SK-N-SH (cell line): ENCODE measurements at regions not wholly inside any gene's neighbourhood (a gene's known extent, or its start where the extent isn't known, plus 50 kb on each side); places are given as distances from the start of the nearest gene placed in this dataset.

Experiments used
- CTCF ChIA-PET: fragments of 300-600, 350-600 bp; formaldehyde crosslinking; extraction: SDS; loops from one replicate; lab custom pipeline; 2021; lab: Yijun Ruan, JAX
- POLR2A ChIA-PET: fragments of 350-600 bp; sonication (Branson Sonifier 250); formaldehyde crosslinking; extraction: SDS; loops from one replicate; lab custom pipeline; 2020; ENCODE audit warnings: antibody characterized with exemption, inconsistent platforms; lab: Yijun Ruan, JAX
- DNase-seq: peaks from one replicate; pipeline ENCODE4 v3.0.0; 2012
- H2AFZ ChIP-seq: fragments of 200-600 bp; sonication (generic); 2 replicates; pipeline ENCODE4 v1.8.1; 2016; ENCODE audit warnings: antibody characterized with exemption, mild to moderate bottlenecking, low read depth
- H3F3A ChIP-seq: fragments of 200-600 bp; sonication (generic); replicated peaks from 2 replicates; pipeline ENCODE3; 2016; ENCODE audit warnings: antibody characterized with exemption, mild to moderate bottlenecking; ENCODE audit not compliant: insufficient read depth
- H3K27ac ChIP-seq, 2 experiments: fragments of 200-500 bp in 1 of 2; fragments of 200-600 bp in 1 of 2; sonication (Bioruptor generic) in 1 of 2; sonication (generic), shearing (Covaris generic) in 1 of 2; 2 replicates each; pipeline versions ENCODE4 v1.5.1 to v1.6.1; 2014 to 2016; ENCODE audit warnings: low read depth in 2 of 2, inconsistent platforms in 1 of 2, low read length in 1 of 2, mild to moderate bottlenecking in 1 of 2, mixed read lengths in 1 of 2
- H3K27me3 ChIP-seq: fragments of 200-600 bp; sonication (generic), shearing (Covaris generic); 2 replicates; pipeline ENCODE4 v1.6.1; 2016; ENCODE audit warnings: mixed run types; ENCODE audit not compliant: insufficient read depth
- H3K36me3 ChIP-seq, 2 experiments: fragments of 200-500 bp in 1 of 2; fragments of 200-600 bp in 1 of 2; sonication (Bioruptor generic) in 1 of 2; sonication (generic) in 1 of 2; replicated peaks in 1 of 2; 2 replicates each; pipeline versions ENCODE3 to v1.5.1; 2014 to 2016; ENCODE audit warnings: low read length in 1 of 2, mild to moderate bottlenecking in 1 of 2; ENCODE audit not compliant: insufficient read depth in 2 of 2, control insufficient read depth in 1 of 2
- H3K4me1 ChIP-seq, 2 experiments: fragments of 200-500 bp in 1 of 2; fragments of 200-600 bp in 1 of 2; sonication (Bioruptor generic) in 1 of 2; sonication (generic), shearing (Covaris generic) in 1 of 2; 2 replicates each; pipeline versions ENCODE4 v1.5.1 to v1.6.1; 2014 to 2016; ENCODE audit warnings: low read depth in 1 of 2, low read length in 1 of 2, mixed run types in 1 of 2; ENCODE audit not compliant: insufficient read depth in 2 of 2, control insufficient read depth in 1 of 2
- H3K4me2 ChIP-seq: fragments of 200-600 bp; sonication (generic), shearing (Covaris generic); 2 replicates; pipeline ENCODE4 v1.6.1; 2017; ENCODE audit warnings: mixed run types
- H3K4me3 ChIP-seq, 2 experiments: fragments of 200-500 bp in 1 of 2; fragments of 200-600 bp in 1 of 2; sonication (Bioruptor generic) in 1 of 2; sonication (generic), shearing (Covaris generic) in 1 of 2; 2 replicates each; pipeline versions ENCODE4 v1.5.1 to v1.8.1; 2014 to 2016; ENCODE audit warnings: low read depth in 2 of 2, inconsistent platforms in 1 of 2, low read length in 1 of 2, mild to moderate bottlenecking in 1 of 2, mixed read lengths in 1 of 2, moderate library complexity in 1 of 2
- H3K79me2 ChIP-seq: fragments of 200-600 bp; sonication (generic); 2 replicates; pipeline ENCODE4 v1.8.1; 2017; ENCODE audit warnings: mild to moderate bottlenecking; ENCODE audit not compliant: insufficient read depth
- H3K9ac ChIP-seq: fragments of 200-600 bp; sonication (generic); 2 replicates; pipeline ENCODE4 v1.6.1; 2017; ENCODE audit warnings: mixed run types
- H3K9me2 ChIP-seq: fragments of 200-600 bp; sonication (generic); 2 replicates; pipeline ENCODE4 v1.6.1; 2017; ENCODE audit warnings: mixed run types
- H3K9me3 ChIP-seq: fragments of 200-600 bp; sonication (generic); 2 replicates; pipeline ENCODE4 v1.6.1; 2017; ENCODE audit warnings: mixed run types, mild to moderate bottlenecking, moderate library complexity
- H4K20me1 ChIP-seq: fragments of 200-600 bp; sonication (generic); 2 replicates; pipeline ENCODE4 v1.6.1; 2017; ENCODE audit warnings: mild to moderate bottlenecking, mixed run types; ENCODE audit not compliant: insufficient read depth
- CHD2 ChIP-seq: fragments of 150-350 bp; IDR thresholded peaks from 2 replicates; pipeline ENCODE4 v1.6.1; 2018; ENCODE audit warnings: low read length; ENCODE audit not compliant: partially characterized antibody
- ELF1 ChIP-seq: IDR thresholded peaks from 2 replicates; pipeline ENCODE4 v1.4.0; 2012
- EZH2phosphoT487 ChIP-seq: fragments of 200-600 bp; sonication (generic); IDR thresholded peaks from 2 replicates; pipeline ENCODE4 v1.6.1; 2017; ENCODE audit warnings: low read depth, mixed run types, mild to moderate bottlenecking, antibody characterized with exemption, moderate library complexity, borderline replicate concordance
- FOSL2 ChIP-seq: IDR thresholded peaks from 2 replicates; pipeline ENCODE4 v1.4.0; 2012; ENCODE audit warnings: low read depth, mild to moderate bottlenecking, moderate library complexity, borderline replicate concordance
- GATA2 ChIP-seq: sonication (generic); formaldehyde crosslinking; IDR thresholded peaks from 2 replicates; pipeline ENCODE4 v1.5.0; 2020; ENCODE audit warnings: mild to moderate bottlenecking, missing genetic modification reagents
- IRF3 ChIP-seq: fragments of 150-350 bp; IDR thresholded peaks from 2 replicates; pipeline ENCODE4 v1.6.1; 2016; ENCODE audit warnings: mild to moderate bottlenecking, low read depth, low read length
- JUND ChIP-seq: IDR thresholded peaks from 2 replicates; pipeline ENCODE4 v1.4.0; 2012
- POLR2AphosphoS5 ChIP-seq: IDR thresholded peaks from 2 replicates; pipeline ENCODE4 v1.6.1; 2012; ENCODE audit warnings: low read depth, low read length
- RAD21 ChIP-seq: IDR thresholded peaks from 2 replicates; pipeline ENCODE4 v1.6.1; 2012; ENCODE audit warnings: mild to moderate bottlenecking, low read length
- REST ChIP-seq: IDR thresholded peaks from 2 replicates; pipeline ENCODE4 v1.6.1; 2012; ENCODE audit warnings: mild to moderate bottlenecking, low read depth, low read length, moderate library complexity
- SIN3A ChIP-seq: IDR thresholded peaks from 2 replicates; pipeline ENCODE4 v1.6.1; 2012; ENCODE audit warnings: low read depth, mild to moderate bottlenecking, low read length, moderate library complexity, borderline replicate concordance
- TAF1 ChIP-seq: IDR thresholded peaks from 2 replicates; pipeline ENCODE4 v1.6.1; 2012; ENCODE audit warnings: low read depth, mild to moderate bottlenecking, low read length, moderate library complexity, borderline replicate concordance
- TCF12 ChIP-seq: IDR thresholded peaks from 2 replicates; pipeline ENCODE4 v1.4.0; 2012
- TEAD4 ChIP-seq: IDR thresholded peaks from 2 replicates; pipeline ENCODE4 v1.4.0; 2012; ENCODE audit warnings: mild to moderate bottlenecking, borderline replicate concordance; ENCODE audit not compliant: insufficient read depth
- USF2 ChIP-seq: fragments of 150-350 bp; IDR thresholded peaks from 2 replicates; pipeline ENCODE4 v1.6.1; 2017; ENCODE audit warnings: antibody characterized with exemption, low read length, low read depth, borderline replicate concordance
- WGBS: methylation state at CpG from one replicate; pipeline ENCODE4 v1.1.6; 2017; ENCODE audit warnings: low lambda C conversion rate; 5-methylcytosine and 5-hydroxymethylcytosine counted together
- TF ChIP-seq, protein P1 (sequence below): fragments of 200-600 bp; sonication (generic); IDR thresholded peaks from 2 replicates; pipeline ENCODE4 v1.6.1; 2017; ENCODE audit warnings: antibody characterized with exemption, mild to moderate bottlenecking, moderate library complexity

- CTCF ChIA-PET = no interaction called here
Measured at GRCh38 chr6:130575971-130576370, 210.2 kb downstream of the TMEM200A start.

More at GRCh38 chr6:130575971-130576370, 210.2 kb downstream of the TMEM200A start:
- no peak for DNase-seq
- H3K36me3 ChIP-seq = no peaks in the 10 kb centered on the region
- no peaks in the 10 kb centered on the region; a peak in 1 of 4 replicates for H3K4me1 ChIP-seq
- no peak for TF ChIP-seq CHD2
- no peak for TF ChIP-seq TEAD4
- no peak for TF ChIP-seq IRF3
- TF ChIP-seq ELF1 = no peak
- TF ChIP-seq, protein P1, sequence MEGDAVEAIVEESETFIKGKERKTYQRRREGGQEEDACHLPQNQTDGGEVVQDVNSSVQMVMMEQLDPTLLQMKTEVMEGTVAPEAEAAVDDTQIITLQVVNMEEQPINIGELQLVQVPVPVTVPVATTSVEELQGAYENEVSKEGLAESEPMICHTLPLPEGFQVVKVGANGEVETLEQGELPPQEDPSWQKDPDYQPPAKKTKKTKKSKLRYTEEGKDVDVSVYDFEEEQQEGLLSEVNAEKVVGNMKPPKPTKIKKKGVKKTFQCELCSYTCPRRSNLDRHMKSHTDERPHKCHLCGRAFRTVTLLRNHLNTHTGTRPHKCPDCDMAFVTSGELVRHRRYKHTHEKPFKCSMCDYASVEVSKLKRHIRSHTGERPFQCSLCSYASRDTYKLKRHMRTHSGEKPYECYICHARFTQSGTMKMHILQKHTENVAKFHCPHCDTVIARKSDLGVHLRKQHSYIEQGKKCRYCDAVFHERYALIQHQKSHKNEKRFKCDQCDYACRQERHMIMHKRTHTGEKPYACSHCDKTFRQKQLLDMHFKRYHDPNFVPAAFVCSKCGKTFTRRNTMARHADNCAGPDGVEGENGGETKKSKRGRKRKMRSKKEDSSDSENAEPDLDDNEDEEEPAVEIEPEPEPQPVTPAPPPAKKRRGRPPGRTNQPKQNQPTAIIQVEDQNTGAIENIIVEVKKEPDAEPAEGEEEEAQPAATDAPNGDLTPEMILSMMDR = no peak
- TF ChIP-seq POLR2AphosphoS5 = no peak
- no peak for TF ChIP-seq TAF1
- TF ChIP-seq REST = no peak
- TF ChIP-seq TCF12 = no peak
- TF ChIP-seq EZH2phosphoT487 = no peak
- no peak for TF ChIP-seq RAD21
- no peak for TF ChIP-seq SIN3A
- no peak for TF ChIP-seq USF2
- no peak for TF ChIP-seq JUND
- no peak for TF ChIP-seq GATA2 (CRISPR knock-in tag)
- TF ChIP-seq FOSL2 = no peak
- TF ChIP-seq, all 33 proteins: peak for 0
- no peaks in the 10 kb centered on the region for H3K9me2 ChIP-seq
- H3K9me3 ChIP-seq = 0 out of 2 replicates have a peak, but pooled peaks cover under 1% of the 10 kb centered on the region
- H3K9ac ChIP-seq = no peak overlapping the region
- no peaks in the 10 kb centered on the region for H3F3A ChIP-seq
- no peak overlapping the region for H3K4me2 ChIP-seq
- WGBS = 82% methylated on average over 2 of the region's 2 CpGs
- H2AFZ ChIP-seq = no peak overlapping the region
- POLR2A ChIA-PET = no interaction called here
- no peak overlapping the region for H3K27ac ChIP-seq
- H3K27me3 ChIP-seq = no peaks in the 10 kb centered on the region
- no peaks in the 10 kb centered on the region for H3K79me2 ChIP-seq
- no peaks in the 10 kb centered on the region for H4K20me1 ChIP-seq
- no peak overlapping the region for H3K4me3 ChIP-seq
